ENCODE measurements at regions not wholly inside any gene's neighbourhood (a gene's known extent, or its start where the extent isn't known, plus 50 kb on each side); places are given as distances from the start of the nearest gene placed in this dataset.

DNA sequence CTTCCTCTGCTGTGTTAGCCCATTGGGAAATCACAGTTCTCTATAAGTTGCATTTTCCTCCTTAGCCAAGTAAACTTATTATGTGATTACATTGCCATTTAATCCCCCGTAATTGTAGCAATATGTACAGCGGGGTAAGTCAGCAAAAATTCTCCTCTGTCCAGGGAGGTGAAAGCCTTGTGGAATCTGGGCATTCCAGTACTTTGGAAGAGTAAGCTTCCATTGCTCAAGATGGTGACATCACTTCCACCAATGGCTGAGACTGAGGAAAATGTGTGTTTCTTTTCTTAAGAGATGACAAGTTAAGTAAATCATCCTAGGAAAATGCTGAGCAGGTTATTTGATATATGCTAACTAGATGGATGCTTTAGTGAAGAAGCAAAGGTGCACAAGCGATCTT, 436.7 kb downstream of the CETN3 start:
- TF ChIP-seq, protein P1, sequence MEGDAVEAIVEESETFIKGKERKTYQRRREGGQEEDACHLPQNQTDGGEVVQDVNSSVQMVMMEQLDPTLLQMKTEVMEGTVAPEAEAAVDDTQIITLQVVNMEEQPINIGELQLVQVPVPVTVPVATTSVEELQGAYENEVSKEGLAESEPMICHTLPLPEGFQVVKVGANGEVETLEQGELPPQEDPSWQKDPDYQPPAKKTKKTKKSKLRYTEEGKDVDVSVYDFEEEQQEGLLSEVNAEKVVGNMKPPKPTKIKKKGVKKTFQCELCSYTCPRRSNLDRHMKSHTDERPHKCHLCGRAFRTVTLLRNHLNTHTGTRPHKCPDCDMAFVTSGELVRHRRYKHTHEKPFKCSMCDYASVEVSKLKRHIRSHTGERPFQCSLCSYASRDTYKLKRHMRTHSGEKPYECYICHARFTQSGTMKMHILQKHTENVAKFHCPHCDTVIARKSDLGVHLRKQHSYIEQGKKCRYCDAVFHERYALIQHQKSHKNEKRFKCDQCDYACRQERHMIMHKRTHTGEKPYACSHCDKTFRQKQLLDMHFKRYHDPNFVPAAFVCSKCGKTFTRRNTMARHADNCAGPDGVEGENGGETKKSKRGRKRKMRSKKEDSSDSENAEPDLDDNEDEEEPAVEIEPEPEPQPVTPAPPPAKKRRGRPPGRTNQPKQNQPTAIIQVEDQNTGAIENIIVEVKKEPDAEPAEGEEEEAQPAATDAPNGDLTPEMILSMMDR (IDR thresholded peaks at IDR 0.05; ENCODE audit: poor library complexity, severe bottlenecking): no peak
- TF ChIP-seq POLR2AphosphoS5 (IDR thresholded peaks at IDR 0.05) (no peak), MXI1 (conservative IDR thresholded peaks at IDR 0.05; ENCODE audit: poor library complexity, severe bottlenecking) (no peak), EZH2 (IDR thresholded peaks at IDR 0.05; ENCODE audit: borderline replicate concordance, insufficient read depth, low read length, poor library complexity, severe bottlenecking) (no peak), RAD21 (conservative IDR thresholded peaks at IDR 0.05) (no peak), EP300 (conservative IDR thresholded peaks at IDR 0.05; ENCODE audit: poor library complexity, severe bottlenecking) (peak; percentile 28), TAF1 (IDR thresholded peaks at IDR 0.05; ENCODE audit: low read depth) (no peak), SMC3 (conservative IDR thresholded peaks at IDR 0.05; ENCODE audit: poor library complexity) (no peak)

All from neural cell (in vitro differentiated cells).